Neuronal stem cell (in vitro differentiated cells): ENCODE measurements at regions not wholly inside any gene's neighbourhood (a gene's known extent, or its start where the extent isn't known, plus 50 kb on each side); places are given as distances from the start of the nearest gene placed in this dataset.

Experiments used
- DNase-seq: peaks from one replicate; pipeline ENCODE4 v3.0.0-alpha.2; 2013; ENCODE audit warnings: low spot score
- H2AFZ ChIP-seq: one replicate; pipeline ENCODE4 v1.6.1; 2013; ENCODE audit warnings: mild to moderate bottlenecking, low read length, inconsistent platforms
- H2AK5ac ChIP-seq: 2 replicates; pipeline ENCODE4 v1.6.1; 2013; ENCODE audit warnings: low read depth, mild to moderate bottlenecking, inconsistent platforms, low read length, moderate library complexity, mixed read lengths
- H2BK120ac ChIP-seq: 2 replicates; pipeline ENCODE4 v1.6.1; 2013; ENCODE audit warnings: low read depth, mild to moderate bottlenecking, inconsistent platforms, low read length, moderate library complexity, mixed read lengths
- H2BK12ac ChIP-seq: one replicate; pipeline ENCODE4 v1.6.1; 2013; ENCODE audit warnings: low read length, inconsistent platforms
- H2BK15ac ChIP-seq: 2 replicates; pipeline ENCODE4 v1.6.1; 2013; ENCODE audit warnings: mild to moderate bottlenecking, low read length, inconsistent platforms, mixed read lengths
- H2BK5ac ChIP-seq: one replicate; pipeline ENCODE4 v1.6.1; 2013; ENCODE audit warnings: inconsistent platforms, mild to moderate bottlenecking, low read length, moderate library complexity
- H3K14ac ChIP-seq: one replicate; pipeline ENCODE4 v1.6.1; 2013; ENCODE audit warnings: low read length, inconsistent platforms
- H3K18ac ChIP-seq: 2 replicates; pipeline ENCODE4 v1.6.1; 2013; ENCODE audit warnings: low read length, inconsistent platforms
- H3K23ac ChIP-seq: 2 replicates; pipeline ENCODE4 v1.6.1; 2013; ENCODE audit warnings: low read depth, mild to moderate bottlenecking, mixed read lengths, low read length, inconsistent platforms; ENCODE audit not compliant: poor library complexity
- H3K27ac ChIP-seq: replicated peaks from 3 replicates; pipeline ENCODE4 v1.5.1; 2013; ENCODE audit warnings: low read length, inconsistent platforms
- H3K27me3 ChIP-seq, 3 experiments: 2 replicates each; pipeline ENCODE4 v1.6.1; 2013; ENCODE audit warnings: low read length in 3 of 3, mild to moderate bottlenecking in 2 of 3, inconsistent platforms in 1 of 3, low read depth in 1 of 3, mixed read lengths in 1 of 3, moderate library complexity in 1 of 3; ENCODE audit not compliant: control insufficient read depth in 3 of 3, insufficient read depth in 3 of 3
- H3K36me3 ChIP-seq, 2 donors: replicated peaks in 1 of 2; 2 replicates each; pipeline ENCODE4 v1.6.1; 2013; ENCODE audit warnings: low read length in 2 of 2; ENCODE audit not compliant: control insufficient read depth in 2 of 2, insufficient read depth in 2 of 2
- H3K4ac ChIP-seq: 2 replicates; pipeline ENCODE4 v1.6.1; 2013; ENCODE audit warnings: inconsistent platforms, mild to moderate bottlenecking, low read length, moderate library complexity
- H3K4me1 ChIP-seq, 2 donors: 1 replicate in 1 of 2; 2 replicates in 1 of 2; pipeline ENCODE4 v1.6.1; 2013; ENCODE audit warnings: low read length in 2 of 2, low read depth in 1 of 2; ENCODE audit not compliant: control insufficient read depth in 2 of 2, insufficient read depth in 1 of 2
- H3K4me2 ChIP-seq: one replicate; pipeline ENCODE4 v1.6.1; 2013; ENCODE audit warnings: mild to moderate bottlenecking, low read length, inconsistent platforms; ENCODE audit not compliant: insufficient read depth, poor library complexity, severe bottlenecking
- H3K4me3 ChIP-seq, 2 donors: 2 replicates each; pipeline ENCODE4 v1.5.1; 2013; ENCODE audit warnings: low read length in 2 of 2, mild to moderate bottlenecking in 2 of 2, inconsistent platforms in 1 of 2, moderate library complexity in 1 of 2
- H3K79me1 ChIP-seq: one replicate; pipeline ENCODE4 v1.6.1; 2013; ENCODE audit warnings: low read depth, mild to moderate bottlenecking, inconsistent platforms, low read length, moderate library complexity
- H3K9ac ChIP-seq: one replicate; pipeline ENCODE4 v1.6.1; 2013; ENCODE audit warnings: mild to moderate bottlenecking, low read depth, low read length, inconsistent platforms; ENCODE audit not compliant: poor library complexity
- H3K9me3 ChIP-seq, 2 donors: replicated peaks in 1 of 2; 2 replicates each; pipeline versions ENCODE3 to v1.6.1; 2013; ENCODE audit warnings: low read length in 2 of 2, mild to moderate bottlenecking in 2 of 2, inconsistent platforms in 1 of 2, low read depth in 1 of 2, mixed read lengths in 1 of 2, moderate library complexity in 1 of 2; ENCODE audit not compliant: control insufficient read depth in 2 of 2, insufficient read depth in 1 of 2
- H4K8ac ChIP-seq: one replicate; pipeline ENCODE4 v1.6.1; 2013; ENCODE audit warnings: low read depth, mild to moderate bottlenecking, inconsistent platforms, low read length, moderate library complexity
- H4K91ac ChIP-seq: one replicate; pipeline ENCODE4 v1.6.1; 2013; ENCODE audit warnings: low read length, low read depth, mild to moderate bottlenecking, inconsistent platforms; ENCODE audit not compliant: poor library complexity
- whole genome bisulfite sequencing, 2 donors: extraction: QIAGEN DNeasy Blood & Tissue Kit; methylation state at CpG; one replicate each; pipeline ENCODE4 v1.1.7; 2013; ENCODE audit warnings: missing lambda C conversion rate in 2 of 2, mixed read lengths in 1 of 2; ENCODE audit not compliant: insufficient read length in 2 of 2, insufficient replicate concordance in 1 of 2; ENCODE audit errors: extremely low coverage in 2 of 2; 5-methylcytosine and 5-hydroxymethylcytosine counted together

- H2BK15ac ChIP-seq = no peak overlapping the region
- H3K9ac ChIP-seq = no peak overlapping the region
- H3K27ac ChIP-seq = no peak overlapping the region
- H3K14ac ChIP-seq = no peak overlapping the region
- no peak overlapping the region for H4K91ac ChIP-seq
- H3K4me3 ChIP-seq = no peak overlapping the region
- no peak overlapping the region for H3K18ac ChIP-seq
- no peak overlapping the region for H2BK5ac ChIP-seq
- H3K4ac ChIP-seq = no peak overlapping the region
- no peak overlapping the region for H2AK5ac ChIP-seq
- no peaks in the 10 kb centered on the region for H3K27me3 ChIP-seq
- H2BK12ac ChIP-seq = no peak overlapping the region
- no peak overlapping the region for H2AFZ ChIP-seq
- no peak for DNase-seq
- no CpG with 5 or more reads among the region's 1 CpG for WGBS, 2 donors
- no peak overlapping the region for H4K8ac ChIP-seq
- H3K23ac ChIP-seq = no peak overlapping the region
- H3K9me3 ChIP-seq = no peaks in the 10 kb centered on the region
- H3K36me3 ChIP-seq = no peaks in the 10 kb centered on the region
- H2BK120ac ChIP-seq = no peak overlapping the region
- H3K79me1 ChIP-seq = no peaks in the 10 kb centered on the region
- H3K4me2 ChIP-seq = no peak overlapping the region
- no peaks in the 10 kb centered on the region for H3K4me1 ChIP-seq
Observed at GRCh38 chr10:45553155-45553554, 119.4 kb downstream of the ZFAND4 start.

- Histone ChIP-seq H2BK12ac (no peak overlapping the region), H3K18ac (no peak overlapping the region), H2BK15ac (no peak overlapping the region), H3K14ac (no peak overlapping the region), H3K9ac (no peak overlapping the region), H3K4me1 (no peaks in the 10 kb centered on the region), H2AK5ac (no peak overlapping the region), H2AFZ (no peak overlapping the region), H3K4me2 (no peak overlapping the region), H3K36me3 (no peaks in the 10 kb centered on the region), H3K79me1 (no peaks in the 10 kb centered on the region), H3K27me3 (no peaks in the 10 kb centered on the region), H3K9me3 (no peaks in the 10 kb centered on the region), H3K4me3 (no peak overlapping the region), H3K27ac (no peak overlapping the region), H3K4ac (no peak overlapping the region), H3K23ac (no peak overlapping the region), H4K91ac (no peak overlapping the region), H2BK120ac (no peak overlapping the region), H4K8ac (no peak overlapping the region), H2BK5ac (no peak overlapping the region)
- DNase-seq = no peak
- WGBS, 2 donors = no CpG with 5 or more reads among the region's 5 CpGs
Observed at GRCh38 chr10:45552476-45552875, 120.1 kb downstream of the ZFAND4 start.

- no peak overlapping the region for H4K91ac ChIP-seq
Observed at GRCh38 chr10:45550903-45551786, 121.4 kb downstream of the ZFAND4 start.

GRCh38 chr10:45548068-45548467 is 124.5 kb downstream of the ZFAND4 start:
- DNase-seq = no peak
- H3K36me3 ChIP-seq = no peaks in the 10 kb centered on the region

More at GRCh38 chr10:45550903-45551786, 121.4 kb downstream of the ZFAND4 start:
- no peak overlapping the region for H3K27ac ChIP-seq
- H2BK15ac ChIP-seq = no peak overlapping the region
- no peak overlapping the region for H3K4me3 ChIP-seq
- no peaks in the 10 kb centered on the region for H3K9me3 ChIP-seq
- no peaks in the 10 kb centered on the region for H3K36me3 ChIP-seq
- no peaks in the 10 kb centered on the region for H3K79me1 ChIP-seq
- no peak overlapping the region for H2AFZ ChIP-seq
- no peak overlapping the region for H2BK5ac ChIP-seq
- WGBS, 2 donors = no CpG with 5 or more reads among the region's 3 CpGs
- H2AK5ac ChIP-seq = no peak overlapping the region
- no peak overlapping the region for H2BK120ac ChIP-seq
- H3K27me3 ChIP-seq = no peaks in the 10 kb centered on the region
- DNase-seq = no peak
- no peak overlapping the region for H3K14ac ChIP-seq
- H3K4ac ChIP-seq = no peak overlapping the region
- H4K8ac ChIP-seq = no peak overlapping the region
- H3K9ac ChIP-seq = no peak overlapping the region
- H3K4me1 ChIP-seq = no peaks in the 10 kb centered on the region
- no peak overlapping the region for H3K23ac ChIP-seq
- H3K18ac ChIP-seq = no peak overlapping the region
- H3K4me2 ChIP-seq = no peak overlapping the region
- H2BK12ac ChIP-seq = no peak overlapping the region

More at GRCh38 chr10:45548068-45548467, 124.5 kb downstream of the ZFAND4 start:
- Histone ChIP-seq H2BK120ac (no peak overlapping the region), H4K8ac (no peak overlapping the region), H4K91ac (no peak overlapping the region), H2BK15ac (no peak overlapping the region), H3K23ac (no peak overlapping the region), H3K4me2 (no peak overlapping the region), H3K79me1 (no peaks in the 10 kb centered on the region), H2BK12ac (no peak overlapping the region), H3K14ac (no peak overlapping the region), H2AK5ac (no peak overlapping the region), H3K9me3 (no peaks in the 10 kb centered on the region), H3K18ac (no peak overlapping the region), H2BK5ac (no peak overlapping the region), H3K4ac (no peak overlapping the region), H2AFZ (no peak overlapping the region), H3K4me3 (no peak overlapping the region), H3K9ac (no peak overlapping the region), H3K27me3 (no peaks in the 10 kb centered on the region), H3K4me1 (no peaks in the 10 kb centered on the region), H3K27ac (no peak overlapping the region)
- no CpG with 5 or more reads among the region's 5 CpGs for WGBS, 2 donors
